ENCODE measurements at regions not wholly inside any gene's neighbourhood (a gene's known extent, or its start where the extent isn't known, plus 50 kb on each side); places are given as distances from the start of the nearest gene placed in this dataset.

- no peaks in the 10 kb centered on the region for H3K4me1 ChIP-seq (ENCODE audit: control insufficient read depth in 5 of 5, insufficient read depth in 5 of 5, low read length in 5 of 5)
- no peak overlapping the region for H3K4me3 ChIP-seq (ENCODE audit: low read depth in 1 of 5, low read length in 5 of 5)
- H3K27me3 ChIP-seq (ENCODE audit: control insufficient read depth in 5 of 5, insufficient read depth in 4 of 5, low read length in 5 of 5) = no peaks in the 10 kb centered on the region
- H3K9ac ChIP-seq (ENCODE audit: low read length in 5 of 5) = no peak overlapping the region
- peaks cover 0 to 7% (median 0%) of the 10 kb centered on the region in 5 donors for H3K9me3 ChIP-seq (ENCODE audit: control insufficient read depth in 5 of 5, low read length in 5 of 5)
- no peaks in the 10 kb centered on the region for H3K36me3 ChIP-seq (ENCODE audit: control insufficient read depth in 5 of 5, insufficient read depth in 5 of 5, low read length in 5 of 5)
- no peak overlapping the region for H3K27ac ChIP-seq (ENCODE audit: low read depth, low read length)
Measured at GRCh38 chr7:123293710-123294109, 93.9 kb upstream of the SLC13A1 start.

- H3K36me3 ChIP-seq (ENCODE audit: control insufficient read depth in 5 of 5, insufficient read depth in 5 of 5, low read length in 5 of 5) = no peaks in the 10 kb centered on the region
- H3K9ac ChIP-seq (ENCODE audit: low read length in 5 of 5) = no peak overlapping the region
- H3K4me3 ChIP-seq (ENCODE audit: low read depth in 1 of 5, low read length in 5 of 5) = no peak overlapping the region
- H3K27me3 ChIP-seq (ENCODE audit: control insufficient read depth in 5 of 5, insufficient read depth in 4 of 5, low read length in 5 of 5) = no peaks in the 10 kb centered on the region
- H3K9me3 ChIP-seq (ENCODE audit: control insufficient read depth in 5 of 5, low read length in 5 of 5) = peaks cover 0 to 8% (median 8%) of the 10 kb centered on the region in 5 donors
- H3K27ac ChIP-seq (ENCODE audit: low read depth, low read length) = no peak overlapping the region
- no peaks in the 10 kb centered on the region for H3K4me1 ChIP-seq (ENCODE audit: control insufficient read depth in 5 of 5, insufficient read depth in 5 of 5, low read length in 5 of 5)
Measured at GRCh38 chr7:123292227-123292626, 92.5 kb upstream of the SLC13A1 start.

- no peak overlapping the region for H3K4me3 ChIP-seq (ENCODE audit: low read depth in 1 of 5, low read length in 5 of 5)
- H3K27me3 ChIP-seq (ENCODE audit: control insufficient read depth in 5 of 5, insufficient read depth in 4 of 5, low read length in 5 of 5) = no peaks in the 10 kb centered on the region
- H3K36me3 ChIP-seq (ENCODE audit: control insufficient read depth in 5 of 5, insufficient read depth in 5 of 5, low read length in 5 of 5) = no peaks in the 10 kb centered on the region
- H3K4me1 ChIP-seq (ENCODE audit: control insufficient read depth in 5 of 5, insufficient read depth in 5 of 5, low read length in 5 of 5) = no peaks in the 10 kb centered on the region
- H3K9ac ChIP-seq (ENCODE audit: low read length in 5 of 5) = no peak overlapping the region
- H3K27ac ChIP-seq (ENCODE audit: low read depth, low read length) = no peak overlapping the region
- H3K9me3 ChIP-seq (ENCODE audit: control insufficient read depth in 5 of 5, low read length in 5 of 5) = peaks cover 0 to 8% (median 3%) of the 10 kb centered on the region in 5 donors
Measured at GRCh38 chr7:123289200-123289599, 89.4 kb upstream of the SLC13A1 start.

DNA sequence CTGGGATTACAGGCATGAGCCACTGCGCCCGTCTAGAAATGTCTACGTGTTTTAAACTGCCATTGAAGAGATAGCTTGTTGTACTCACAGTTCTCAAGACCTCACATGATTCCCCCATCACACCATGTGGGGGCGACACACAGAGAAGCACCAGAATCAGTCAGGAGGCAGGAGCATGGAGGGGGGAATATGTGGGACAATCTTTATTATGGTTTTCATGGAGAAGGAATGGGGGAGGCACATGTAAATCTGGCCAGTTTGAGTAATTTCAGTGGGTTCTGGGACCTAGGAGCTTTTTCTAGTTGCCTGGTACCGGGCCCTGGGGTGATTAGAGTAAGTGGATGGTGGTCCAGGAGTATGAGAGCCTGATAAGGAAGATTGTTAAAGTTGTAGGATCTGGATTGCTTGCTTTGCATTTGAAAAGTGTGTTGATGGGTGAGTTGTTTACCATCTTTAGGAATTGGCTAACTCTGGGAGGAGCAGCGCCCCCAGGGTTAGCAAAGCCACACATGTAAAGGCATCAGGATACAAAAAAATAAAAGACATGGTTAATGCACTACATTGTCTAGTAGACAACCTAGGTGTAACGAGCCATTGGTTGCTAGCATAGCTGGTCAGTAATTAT is 85.4 kb upstream of the SLC13A1 start:
- Histone ChIP-seq H3K9me3 (ENCODE audit: control insufficient read depth in 5 of 5, low read length in 5 of 5) (peaks cover 0 to 8% (median 3%) of the 10 kb centered on the region in 5 donors), H3K27ac (ENCODE audit: low read depth, low read length) (no peak overlapping the region), H3K36me3 (ENCODE audit: control insufficient read depth in 5 of 5, insufficient read depth in 5 of 5, low read length in 5 of 5) (no peaks in the 10 kb centered on the region), H3K9ac (ENCODE audit: low read length in 5 of 5) (no peak overlapping the region), H3K27me3 (ENCODE audit: control insufficient read depth in 5 of 5, insufficient read depth in 4 of 5, low read length in 5 of 5) (no peaks in the 10 kb centered on the region), H3K4me1 (ENCODE audit: control insufficient read depth in 5 of 5, insufficient read depth in 5 of 5, low read length in 5 of 5) (peaks cover 0 to 4% (median 0%) of the 10 kb centered on the region in 5 donors), H3K4me3 (ENCODE audit: low read depth in 1 of 5, low read length in 5 of 5) (no peak overlapping the region)

- Histone ChIP-seq H3K4me3 (ENCODE audit: low read depth in 1 of 5, low read length in 5 of 5) (no peak overlapping the region), H3K36me3 (ENCODE audit: control insufficient read depth in 5 of 5, insufficient read depth in 5 of 5, low read length in 5 of 5) (no peaks in the 10 kb centered on the region), H3K4me1 (ENCODE audit: control insufficient read depth in 5 of 5, insufficient read depth in 5 of 5, low read length in 5 of 5) (peaks cover 0 to 4% (median 0%) of the 10 kb centered on the region in 5 donors), H3K9me3 (ENCODE audit: control insufficient read depth in 5 of 5, low read length in 5 of 5) (peaks cover 0 to 8% (median 3%) of the 10 kb centered on the region in 5 donors), H3K27ac (ENCODE audit: low read depth, low read length) (no peak overlapping the region), H3K27me3 (ENCODE audit: control insufficient read depth in 5 of 5, insufficient read depth in 4 of 5, low read length in 5 of 5) (no peaks in the 10 kb centered on the region), H3K9ac (ENCODE audit: low read length in 5 of 5) (no peak overlapping the region)
Measured at GRCh38 chr7:123283373-123283772, 83.6 kb upstream of the SLC13A1 start.

GRCh38 chr7:123282181-123282580 is 82.4 kb upstream of the SLC13A1 start:
- no peaks in the 10 kb centered on the region for H3K9me3 ChIP-seq (ENCODE audit: control insufficient read depth in 5 of 5, low read length in 5 of 5)
- no peaks in the 10 kb centered on the region for H3K36me3 ChIP-seq (ENCODE audit: control insufficient read depth in 5 of 5, insufficient read depth in 5 of 5, low read length in 5 of 5)
- H3K27me3 ChIP-seq (ENCODE audit: control insufficient read depth in 5 of 5, insufficient read depth in 4 of 5, low read length in 5 of 5) = no peaks in the 10 kb centered on the region
- peaks cover 0 to 4% (median 0%) of the 10 kb centered on the region in 5 donors for H3K4me1 ChIP-seq (ENCODE audit: control insufficient read depth in 5 of 5, insufficient read depth in 5 of 5, low read length in 5 of 5)
- H3K4me3 ChIP-seq (ENCODE audit: low read depth in 1 of 5, low read length in 5 of 5) = no peak overlapping the region
- H3K9ac ChIP-seq (ENCODE audit: low read length in 5 of 5) = no peak overlapping the region
- H3K27ac ChIP-seq (ENCODE audit: low read depth, low read length) = no peak overlapping the region

- H3K4me3 ChIP-seq (ENCODE audit: low read depth in 1 of 5, low read length in 5 of 5) = no peak overlapping the region
- peaks cover 0 to 4% (median 0%) of the 10 kb centered on the region in 5 donors for H3K4me1 ChIP-seq (ENCODE audit: control insufficient read depth in 5 of 5, insufficient read depth in 5 of 5, low read length in 5 of 5)
- no peaks in the 10 kb centered on the region for H3K36me3 ChIP-seq (ENCODE audit: control insufficient read depth in 5 of 5, insufficient read depth in 5 of 5, low read length in 5 of 5)
- H3K27ac ChIP-seq (ENCODE audit: low read depth, low read length) = no peak overlapping the region
- H3K27me3 ChIP-seq (ENCODE audit: control insufficient read depth in 5 of 5, insufficient read depth in 4 of 5, low read length in 5 of 5) = no peaks in the 10 kb centered on the region
- H3K9ac ChIP-seq (ENCODE audit: low read length in 5 of 5) = no peak overlapping the region
- H3K9me3 ChIP-seq (ENCODE audit: control insufficient read depth in 5 of 5, low read length in 5 of 5) = no peaks in the 10 kb centered on the region
Measured at GRCh38 chr7:123279949-123280348, 80.2 kb upstream of the SLC13A1 start.

GRCh38 chr7:123275036-123275753 is 75.4 kb upstream of the SLC13A1 start:
- no peak overlapping the region for H3K4me3 ChIP-seq (ENCODE audit: low read depth in 1 of 5, low read length in 5 of 5)
- no peaks in the 10 kb centered on the region for H3K36me3 ChIP-seq (ENCODE audit: control insufficient read depth in 5 of 5, insufficient read depth in 5 of 5, low read length in 5 of 5)
- H3K9me3 ChIP-seq (ENCODE audit: control insufficient read depth in 5 of 5, low read length in 5 of 5) = no peaks in the 10 kb centered on the region
- H3K9ac ChIP-seq (ENCODE audit: low read length in 5 of 5) = no peak overlapping the region
- H3K27ac ChIP-seq (ENCODE audit: low read depth, low read length) = no peak overlapping the region
- no peaks in the 10 kb centered on the region for H3K27me3 ChIP-seq (ENCODE audit: control insufficient read depth in 5 of 5, insufficient read depth in 4 of 5, low read length in 5 of 5)
- no peaks in the 10 kb centered on the region for H3K4me1 ChIP-seq (ENCODE audit: control insufficient read depth in 5 of 5, insufficient read depth in 5 of 5, low read length in 5 of 5)

DNA sequence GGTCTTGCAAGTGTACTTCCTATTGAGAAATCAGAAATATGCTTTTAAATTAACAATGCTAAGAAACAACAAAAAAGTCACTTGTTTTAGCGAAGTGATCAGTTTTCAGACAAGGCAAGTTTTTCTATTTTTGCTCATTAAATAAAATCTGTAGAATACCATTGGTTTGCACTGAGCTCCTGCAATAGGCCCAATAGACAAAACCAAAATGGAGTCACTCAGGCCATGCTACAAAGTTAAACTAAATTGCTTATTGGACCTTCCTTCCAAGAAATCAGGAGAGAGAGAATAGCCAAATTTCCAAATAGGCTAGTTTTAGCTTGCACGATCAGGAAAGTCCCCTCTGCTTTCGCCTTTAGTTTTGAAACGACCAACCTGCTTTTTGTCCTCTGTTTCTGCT is 73.4 kb upstream of the SLC13A1 start:
- H3K9ac ChIP-seq (ENCODE audit: low read length in 5 of 5) = no peak overlapping the region
- no peak overlapping the region for H3K4me3 ChIP-seq (ENCODE audit: low read depth in 1 of 5, low read length in 5 of 5)
- H3K36me3 ChIP-seq (ENCODE audit: control insufficient read depth in 5 of 5, insufficient read depth in 5 of 5, low read length in 5 of 5) = no peaks in the 10 kb centered on the region
- H3K9me3 ChIP-seq (ENCODE audit: control insufficient read depth in 5 of 5, low read length in 5 of 5) = no peaks in the 10 kb centered on the region
- H3K27ac ChIP-seq (ENCODE audit: low read depth, low read length) = no peak overlapping the region
- H3K4me1 ChIP-seq (ENCODE audit: control insufficient read depth in 5 of 5, insufficient read depth in 5 of 5, low read length in 5 of 5) = no peaks in the 10 kb centered on the region
- no peaks in the 10 kb centered on the region for H3K27me3 ChIP-seq (ENCODE audit: control insufficient read depth in 5 of 5, insufficient read depth in 4 of 5, low read length in 5 of 5)

GRCh38 chr7:123271856-123272255 is 72.1 kb upstream of the SLC13A1 start:
- Histone ChIP-seq H3K27me3 (ENCODE audit: control insufficient read depth in 5 of 5, insufficient read depth in 4 of 5, low read length in 5 of 5) (no peaks in the 10 kb centered on the region), H3K36me3 (ENCODE audit: control insufficient read depth in 5 of 5, insufficient read depth in 5 of 5, low read length in 5 of 5) (no peaks in the 10 kb centered on the region), H3K9ac (ENCODE audit: low read length in 5 of 5) (no peak overlapping the region), H3K4me3 (ENCODE audit: low read depth in 1 of 5, low read length in 5 of 5) (no peak overlapping the region), H3K27ac (ENCODE audit: low read depth, low read length) (no peak overlapping the region), H3K4me1 (ENCODE audit: control insufficient read depth in 5 of 5, insufficient read depth in 5 of 5, low read length in 5 of 5) (no peaks in the 10 kb centered on the region), H3K9me3 (ENCODE audit: control insufficient read depth in 5 of 5, low read length in 5 of 5) (no peaks in the 10 kb centered on the region)

Measured in subcutaneous abdominal adipose tissue (tissue), 5 donors.